Activated naive CD4-positive, alpha-beta T cell treated with anti-CD3 and anti-CD28 coated beads, Interleukin-2, amount 50 U/mL, for 72 hours (primary cell): ENCODE measurements at regions not wholly inside any gene's neighbourhood (a gene's known extent, or its start where the extent isn't known, plus 50 kb on each side); places are given as distances from the start of the nearest gene placed in this dataset.
A peak's percentile ranks its signal among the peaks of the same experiment; 100 is the strongest.
"Not testable (repeated sequence)": the region's sequence is repeated elsewhere in the genome, so short reads cannot be mapped to it uniquely, and the experiment has no call there.

Source experiments
- ATAC-seq, 2 donors: fragments of 150-1000 bp; cut with Tn5 transposase; 2 replicates each; pipeline ENCODE4 v1.10.0; 2021; ENCODE audit warnings: mild to moderate bottlenecking in 2 of 2, moderate library complexity in 2 of 2
- DNase-seq, 2 donors: peaks; one replicate each; pipeline ENCODE4 v3.0.0; 2021 to 2022; ENCODE audit warnings: low spot score in 2 of 2
- H3K27ac Mint-ChIP-seq, 2 donors: one replicate each; pipeline ENCODE4 v1.8.0; 2022; ENCODE audit warnings: mild to moderate bottlenecking in 2 of 2, mixed read lengths in 2 of 2
- H3K36me3 Mint-ChIP-seq, 2 donors: one replicate each; pipeline ENCODE4 v1.8.0; 2022; ENCODE audit warnings: mixed read lengths in 2 of 2
- H3K9me3 Mint-ChIP-seq, 2 donors: one replicate each; pipeline ENCODE4 v1.8.0; 2022; ENCODE audit warnings: mixed read lengths in 2 of 2

- ATAC-seq (no peak), DNase-seq (no peak)
- Mint-ChIP-seq H3K27ac (no peak overlapping the region), H3K9me3 (no peaks in the 10 kb centered on the region), H3K36me3 (no peaks in the 10 kb centered on the region)
Observed at GRCh38 chr5:174545926-174546325, 178.5 kb upstream of the MSX2 start.

GRCh38 chr5:174547814-174548213 is 176.6 kb upstream of the MSX2 start:
- no peaks in the 10 kb centered on the region for H3K36me3 Mint-ChIP-seq
- H3K9me3 Mint-ChIP-seq, result no peaks in the 10 kb centered on the region
- ATAC-seq, result no peak
- no peak overlapping the region for H3K27ac Mint-ChIP-seq
- DNase-seq, result no peak

DNA sequence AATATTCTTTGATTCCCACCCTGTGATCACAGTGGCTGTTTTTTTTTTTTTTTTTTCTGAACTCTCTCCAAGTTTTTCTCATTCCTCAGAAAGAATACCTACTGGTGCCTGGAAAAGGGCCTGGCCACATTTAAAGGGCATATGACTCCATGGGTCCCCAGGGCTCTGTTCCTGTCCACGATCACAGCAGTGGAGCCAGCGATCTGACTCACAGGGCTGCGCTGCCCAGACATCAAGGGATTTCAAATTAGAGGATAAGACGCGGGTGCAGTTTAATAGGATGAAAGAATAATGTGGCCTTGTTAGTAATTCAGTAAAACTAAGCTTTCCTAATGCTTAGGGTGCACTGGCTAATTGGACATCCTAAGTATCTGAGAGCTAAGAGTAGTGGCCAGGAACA is 175.1 kb upstream of the MSX2 start:
- H3K27ac Mint-ChIP-seq, result no peak overlapping the region
- ATAC-seq, result no peak
- H3K36me3 Mint-ChIP-seq, result no peaks in the 10 kb centered on the region
- DNase-seq, result no peak
- no peaks in the 10 kb centered on the region for H3K9me3 Mint-ChIP-seq

DNA sequence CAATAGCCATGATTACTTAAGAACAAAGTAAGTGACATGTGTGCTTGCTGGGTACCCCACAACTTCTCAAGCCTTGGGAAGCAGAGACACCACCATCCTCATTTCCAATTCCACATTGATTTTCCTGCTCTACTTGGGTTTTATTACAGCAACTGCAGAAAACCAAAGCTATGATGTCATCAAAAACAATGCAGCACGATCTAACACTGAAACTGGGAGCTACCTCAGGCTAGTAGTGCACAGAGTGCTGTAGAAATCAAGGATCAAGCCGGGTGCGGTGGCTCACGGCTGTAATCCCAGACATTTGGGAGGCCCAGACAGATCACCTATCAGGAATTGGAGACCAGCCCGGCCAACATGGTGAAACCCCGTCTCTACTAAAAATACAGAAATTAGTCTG is 174.4 kb upstream of the MSX2 start:
- no peaks in the 10 kb centered on the region for H3K36me3 Mint-ChIP-seq
- no peaks in the 10 kb centered on the region for H3K9me3 Mint-ChIP-seq
- ATAC-seq (no peak), DNase-seq (no peak)
- H3K27ac Mint-ChIP-seq, result no peak overlapping the region

- Mint-ChIP-seq H3K27ac (no peak overlapping the region), H3K9me3 (peaks cover 6 to 10% of the 10 kb centered on the region in 2 donors), H3K36me3 (no peaks in the 10 kb centered on the region)
- ATAC-seq (no peak), DNase-seq (no peak)
Observed at GRCh38 chr5:174552428-174552827, 172.0 kb upstream of the MSX2 start.

- no peak overlapping the region for H3K27ac Mint-ChIP-seq
- peaks cover 6 to 10% of the 10 kb centered on the region in 2 donors for H3K9me3 Mint-ChIP-seq
- no peaks in the 10 kb centered on the region for H3K36me3 Mint-ChIP-seq
- DNase-seq (no peak), ATAC-seq (no peak)
Observed at GRCh38 chr5:174553556-174553955, 170.8 kb upstream of the MSX2 start.

DNA sequence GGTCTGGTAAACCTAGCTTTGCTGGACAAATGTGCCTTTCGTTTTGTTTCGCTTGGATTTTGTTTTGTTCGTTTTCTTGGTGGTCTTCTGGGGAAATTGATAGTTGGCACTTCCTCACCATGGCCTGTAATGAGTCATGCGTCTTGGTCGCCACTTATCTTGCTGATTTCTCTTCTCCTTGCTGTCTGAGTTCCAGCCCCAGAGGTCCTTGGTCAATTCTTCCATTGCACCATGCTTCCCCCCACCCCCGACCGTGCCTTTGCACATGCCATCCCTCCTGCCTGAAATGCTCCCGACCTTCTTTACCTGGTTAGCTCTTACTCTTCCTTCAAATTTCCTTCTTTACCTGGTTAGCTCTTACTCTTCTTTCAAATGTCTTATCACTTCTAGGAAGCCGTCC is 168.7 kb upstream of the MSX2 start:
- Mint-ChIP-seq H3K9me3 (peaks cover 7 to 10% of the 10 kb centered on the region in 2 donors), H3K36me3 (no peaks in the 10 kb centered on the region)
- no peak for ATAC-seq

DNA sequence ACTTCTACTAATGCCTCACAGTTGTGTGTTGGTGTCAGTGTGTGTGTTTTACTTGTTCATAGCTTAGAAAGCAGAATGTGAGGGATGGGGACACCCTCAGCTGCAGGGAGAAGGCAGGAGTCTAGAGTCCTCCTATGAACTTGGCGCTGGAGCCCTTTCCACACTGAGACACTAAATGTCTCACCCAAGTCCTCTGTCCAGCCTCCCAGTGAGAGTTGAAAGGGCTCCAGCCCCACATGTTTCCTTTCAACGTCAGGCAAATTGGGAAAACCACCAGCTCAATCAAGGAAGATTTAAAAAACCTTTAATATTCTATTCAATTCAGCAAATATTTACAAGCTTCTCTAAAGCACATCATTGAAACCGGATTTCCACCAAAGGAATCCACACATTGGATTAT is 167.6 kb upstream of the MSX2 start:
- ATAC-seq, result no peak
- Mint-ChIP-seq H3K36me3 (no peaks in the 10 kb centered on the region), H3K27ac (no peak overlapping the region), H3K9me3 (peaks cover 10% of the 10 kb centered on the region in 2 donors)
- no peak for DNase-seq

More for the DNA sequence above, 168.7 kb upstream of the MSX2 start:
- H3K27ac Mint-ChIP-seq, result no peak overlapping the region
- DNase-seq, result no peak

- Mint-ChIP-seq H3K27ac (no peak overlapping the region), H3K36me3 (no peaks in the 10 kb centered on the region), H3K9me3 (peaks cover 10% of the 10 kb centered on the region in 2 donors)
- no peak for DNase-seq
- ATAC-seq, result no peak
Observed at GRCh38 chr5:174558190-174558589, 166.2 kb upstream of the MSX2 start.

DNA sequence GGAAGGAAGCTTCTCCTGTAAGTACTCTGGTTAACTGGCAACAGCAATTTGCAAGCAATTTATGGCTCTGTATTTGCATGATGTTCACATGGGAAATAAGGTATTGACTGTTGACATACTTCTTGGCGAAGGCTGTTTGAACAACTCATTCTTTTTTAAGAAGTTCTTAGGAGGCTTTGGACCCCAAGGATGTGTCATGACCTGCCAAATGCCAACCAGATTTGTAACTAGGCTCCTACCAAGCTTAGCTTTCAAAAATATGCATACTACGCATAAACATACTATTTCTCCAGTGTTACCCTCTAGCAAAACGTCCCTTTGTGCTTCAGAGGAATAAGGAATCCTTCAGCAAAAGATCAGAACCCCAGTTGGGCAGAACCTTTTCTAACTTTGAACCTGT is 165.2 kb upstream of the MSX2 start:
- H3K9me3 Mint-ChIP-seq, result peaks cover 10% of the 10 kb centered on the region in 2 donors
- no peak overlapping the region for H3K27ac Mint-ChIP-seq
- H3K36me3 Mint-ChIP-seq, result no peaks in the 10 kb centered on the region
- no peak for ATAC-seq
- no peak for DNase-seq

GRCh38 chr5:174559566-174560090 is 164.8 kb upstream of the MSX2 start:
- ATAC-seq (no peak), DNase-seq (no peak)
- Mint-ChIP-seq H3K36me3 (no peaks in the 10 kb centered on the region), H3K27ac (no peak overlapping the region), H3K9me3 (peaks cover 10% of the 10 kb centered on the region in 2 donors)

GRCh38 chr5:174560861-174561260 is 163.5 kb upstream of the MSX2 start:
- ATAC-seq, result no peak

DNA sequence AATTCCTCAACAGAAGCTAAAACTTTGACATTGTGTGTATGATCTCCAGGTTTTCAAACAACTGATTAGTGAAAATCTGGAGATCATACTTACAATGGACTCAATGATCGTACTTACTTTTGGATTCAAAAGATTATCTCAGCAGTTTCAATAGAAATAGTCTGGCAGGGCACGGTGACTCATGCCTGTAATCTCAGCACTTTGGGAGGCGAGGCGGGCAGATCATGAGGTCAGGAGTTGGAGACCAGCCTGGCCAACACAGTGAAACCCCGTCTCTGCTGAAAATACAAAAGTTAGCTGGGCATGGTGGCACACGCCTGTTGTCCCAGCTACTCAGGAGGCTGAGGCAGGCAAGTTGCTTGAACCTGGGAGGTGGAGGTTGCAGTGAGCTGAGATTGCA is 161.3 kb upstream of the MSX2 start:
- not testable (repeated sequence) for H3K27ac Mint-ChIP-seq, H3K9me3 Mint-ChIP-seq, DNase-seq, ATAC-seq, H3K36me3 Mint-ChIP-seq

More at GRCh38 chr5:174560861-174561260, 163.5 kb upstream of the MSX2 start:
- no peak for DNase-seq
- Mint-ChIP-seq H3K9me3 (peaks cover 6 to 8% of the 10 kb centered on the region in 2 donors), H3K27ac (peak overlapping the region in 1 of 2 donors; percentile 77), H3K36me3 (no peaks in the 10 kb centered on the region)

DNA sequence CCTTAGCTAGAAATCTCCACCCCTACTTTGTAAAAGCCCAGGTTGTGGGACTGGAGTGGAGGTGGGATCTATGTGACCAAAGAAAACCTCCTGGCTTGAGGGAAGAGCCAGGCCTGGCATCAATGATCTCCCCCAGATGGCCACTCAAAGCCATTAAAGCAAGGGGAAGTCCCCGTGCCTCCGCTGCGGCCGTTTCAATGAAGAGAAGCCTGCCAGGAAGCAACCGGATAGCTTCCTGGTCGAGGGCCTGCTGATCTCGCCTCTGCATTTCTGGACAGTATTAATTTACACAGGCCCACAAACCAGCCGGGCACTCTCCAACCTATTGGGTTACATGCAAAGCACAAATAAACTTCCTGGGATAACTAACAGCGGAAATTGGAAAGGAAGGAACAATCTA is 160.5 kb upstream of the MSX2 start:
- peaks cover 0 to 4% of the 10 kb centered on the region in 2 donors for H3K9me3 Mint-ChIP-seq
- ATAC-seq (no peak), DNase-seq (no peak)
- H3K36me3 Mint-ChIP-seq, result no peaks in the 10 kb centered on the region
- no peak overlapping the region for H3K27ac Mint-ChIP-seq

DNA sequence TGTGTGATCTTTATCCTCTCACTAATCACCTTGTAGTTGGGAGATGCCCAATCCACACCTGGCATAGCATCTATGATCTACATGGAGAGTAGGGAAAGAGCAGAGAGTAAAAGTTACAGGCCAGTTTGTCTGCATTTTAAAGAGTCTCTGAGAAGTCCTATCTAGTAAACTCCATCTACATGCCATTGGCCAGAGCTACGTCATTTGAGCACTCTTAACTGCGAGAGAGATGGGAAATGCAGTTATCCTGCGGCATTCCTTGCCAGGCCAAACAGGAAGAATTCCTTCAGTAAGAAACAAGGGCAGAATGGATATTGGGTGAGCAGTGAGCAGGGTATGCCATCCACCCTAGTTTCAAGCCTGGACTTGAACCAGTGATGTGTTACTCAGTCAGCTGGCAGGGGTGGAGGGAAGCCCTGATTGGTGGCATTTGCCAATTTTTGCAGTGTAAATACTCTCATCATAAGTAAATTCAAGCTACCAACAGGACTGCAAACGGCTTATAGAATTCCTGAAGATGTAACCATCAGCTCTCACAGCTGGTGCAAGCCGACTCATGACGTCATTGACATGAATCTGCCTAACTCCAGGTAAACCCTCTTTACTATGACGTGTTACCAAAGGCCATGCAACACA is 156.8 kb upstream of the MSX2 start:
- DNase-seq (no peak), ATAC-seq (no peak)
- Mint-ChIP-seq H3K27ac (no peak overlapping the region), H3K9me3 (peaks cover 0 to 4% of the 10 kb centered on the region in 2 donors), H3K36me3 (no peaks in the 10 kb centered on the region)

DNA sequence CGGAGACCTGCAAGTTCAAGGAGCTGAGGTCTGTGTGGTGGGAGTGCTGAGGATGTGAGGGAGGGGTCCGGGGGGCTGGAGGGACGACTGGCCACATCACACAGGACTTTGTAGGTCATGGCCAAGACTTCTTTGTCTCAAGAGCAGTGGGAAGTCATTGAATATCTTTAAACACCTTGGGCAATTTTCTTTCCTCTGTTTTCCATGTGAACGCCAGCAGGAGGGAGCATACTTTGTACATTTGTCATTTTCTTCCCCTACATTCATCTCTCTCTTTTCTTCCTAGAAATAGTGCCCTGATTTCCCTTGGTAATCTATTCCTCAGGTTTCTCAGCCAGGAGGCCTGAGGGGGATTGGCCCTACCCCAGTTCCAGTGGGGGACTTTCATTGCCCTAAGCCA is 153.7 kb upstream of the MSX2 start:
- no peak overlapping the region for H3K27ac Mint-ChIP-seq
- H3K36me3 Mint-ChIP-seq, result no peaks in the 10 kb centered on the region
- DNase-seq (no peak), ATAC-seq (no peak)
- H3K9me3 Mint-ChIP-seq, result peaks cover 0 to 4% of the 10 kb centered on the region in 2 donors

DNA sequence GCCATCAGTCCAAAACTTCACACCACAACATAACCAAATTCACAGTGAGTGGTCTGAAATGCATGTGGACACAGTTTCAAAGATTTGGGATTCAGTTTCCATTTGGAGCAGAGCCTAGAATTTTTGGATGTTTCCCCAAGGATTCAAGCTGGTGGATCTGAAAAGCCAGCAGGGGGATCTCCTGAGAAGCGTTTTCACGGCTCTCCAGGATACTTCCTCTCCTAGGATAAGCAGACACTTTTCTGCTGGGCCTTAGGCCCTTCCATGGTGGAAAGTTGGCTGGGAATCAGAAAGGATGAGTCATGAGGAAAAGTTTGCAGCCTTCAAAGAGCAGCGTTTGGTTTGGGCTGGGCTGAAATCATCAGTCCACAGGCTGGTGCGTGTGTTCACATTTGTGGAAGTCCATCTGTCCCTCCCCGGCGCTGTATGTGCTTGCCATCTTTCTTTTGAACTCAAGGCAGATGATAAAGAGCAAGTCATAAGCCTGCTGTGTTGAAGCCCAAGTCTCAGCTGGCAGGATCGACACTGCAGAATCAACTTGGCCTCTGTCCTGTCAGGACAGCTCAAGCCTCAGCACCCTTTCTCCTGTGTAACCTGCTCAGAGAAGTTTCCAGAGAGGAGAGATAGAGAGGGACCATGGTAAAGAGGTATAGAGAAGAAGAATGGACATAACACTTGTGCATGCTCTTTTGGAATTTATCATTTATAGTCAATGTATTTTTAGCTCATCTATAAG is 152.6 kb upstream of the MSX2 start:
- Mint-ChIP-seq H3K27ac (no peak overlapping the region), H3K36me3 (no peaks in the 10 kb centered on the region), H3K9me3 (peaks cover 0 to 4% of the 10 kb centered on the region in 2 donors)
- no peak for ATAC-seq
- no peak for DNase-seq

DNA sequence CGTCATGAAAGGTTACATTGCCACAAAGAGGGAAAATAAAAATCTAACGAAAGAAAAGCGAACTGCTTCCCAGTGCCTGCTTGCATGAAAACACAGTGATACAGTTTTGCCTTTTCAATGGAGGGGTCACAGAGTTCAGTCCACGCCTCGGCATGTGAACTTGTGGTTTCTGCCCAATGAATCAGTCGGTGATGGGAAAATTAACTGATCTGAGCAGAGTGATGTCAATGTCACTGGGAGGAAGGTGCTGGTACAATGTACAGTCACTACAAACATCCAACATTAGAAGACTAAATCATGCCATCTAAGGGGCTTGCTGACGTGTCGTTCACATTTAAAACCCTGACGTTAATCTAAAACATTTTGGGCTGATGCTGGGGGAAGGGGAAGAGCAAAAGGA is 151.8 kb upstream of the MSX2 start:
- Mint-ChIP-seq H3K9me3 (peaks cover 0 to 4% of the 10 kb centered on the region in 2 donors), H3K36me3 (no peaks in the 10 kb centered on the region), H3K27ac (no peak overlapping the region)
- no peak for DNase-seq
- no peak for ATAC-seq
